ENCODE measurements at regions not wholly inside any gene's neighbourhood (a gene's known extent, or its start where the extent isn't known, plus 50 kb on each side); places are given as distances from the start of the nearest gene placed in this dataset.

DNA sequence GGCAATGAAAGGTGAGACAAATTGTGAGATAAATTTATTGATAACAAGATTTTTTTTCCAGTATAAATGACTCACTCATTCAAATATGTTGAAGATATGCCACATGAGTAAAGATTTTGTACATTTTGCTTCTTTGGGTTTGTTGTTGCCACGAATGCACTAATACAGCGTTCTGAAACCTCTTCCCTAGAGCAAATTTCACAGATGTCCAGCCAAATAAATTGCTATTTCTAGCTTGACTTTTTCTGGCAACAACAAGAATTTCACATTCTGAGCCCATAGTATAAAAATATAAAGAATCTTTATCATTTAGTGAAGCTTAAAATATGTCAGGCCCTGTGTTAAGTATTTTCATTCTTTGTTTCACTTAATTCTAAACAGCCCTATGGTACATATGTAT is 114.5 kb upstream of the COL24A1 start:
- no peak overlapping the region for H3K27ac ChIP-seq (ENCODE audit: low read depth, low read length, poor library complexity, severe bottlenecking)

DNA sequence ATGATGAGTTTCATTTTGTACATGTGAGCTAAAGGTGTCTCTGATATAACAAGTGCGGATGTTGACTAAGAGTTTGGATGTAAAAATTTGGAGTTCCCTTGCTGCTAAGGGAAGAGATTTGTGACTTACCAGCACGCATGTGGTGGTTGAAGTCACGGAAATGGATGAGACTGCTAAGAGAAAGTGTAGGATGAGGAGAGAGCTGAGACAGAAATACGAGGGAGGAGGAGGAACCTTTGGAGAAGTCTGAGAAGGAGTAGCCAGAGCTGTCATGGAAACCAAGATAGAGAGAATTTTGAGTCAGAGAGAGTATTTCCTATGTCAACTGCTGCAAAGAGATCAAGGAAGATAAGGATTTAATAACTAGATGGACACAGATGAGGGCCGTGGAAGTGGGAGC is 106.5 kb upstream of the COL24A1 start:
- ChIA-PET CTCF (ENCODE audit: unreplicated experiment) (interaction anchor here (0.6 kb wide), 1 partner anchor 15 kb away, joined by 3 read pairs; no protein-coding TSS in a partner anchor), POLR2A (no interaction called here)
- no peak overlapping the region for H3K4me3 ChIP-seq (ENCODE audit: low read depth, low read length, poor library complexity, severe bottlenecking)
- TF ChIP-seq EZH2phosphoT487 (IDR thresholded peaks at IDR 0.05; ENCODE audit: borderline replicate concordance, low read depth, low read length), result no peak
- TF ChIP-seq CTCF (conservative IDR thresholded peaks at IDR 0.05; ENCODE audit: low read length), result no peak
- H3K9me2 ChIP-seq (ENCODE audit: insufficient read depth, low read length), result no peaks in the 10 kb centered on the region
- no TSS peak for BruUV-seq (replicated peaks)
- DNase-seq (ENCODE audit: low spot score), result no peak
- H3K4me1 ChIP-seq (ENCODE audit: insufficient read depth, low read length, poor library complexity, severe bottlenecking), result peaks cover 7% of the 10 kb centered on the region
- H3K36me3 ChIP-seq (ENCODE audit: insufficient read depth, low read length), result no peaks in the 10 kb centered on the region
- H3K27ac ChIP-seq (ENCODE audit: low read depth, low read length, poor library complexity, severe bottlenecking), result no peak overlapping the region
- H3K4me2 ChIP-seq (ENCODE audit: low read length), result no peak overlapping the region
- H3K9me3 ChIP-seq (ENCODE audit: low read length), result no peaks in the 10 kb centered on the region
- no peak overlapping the region for H2AFZ ChIP-seq (ENCODE audit: low read length)
- H4K20me1 ChIP-seq (ENCODE audit: insufficient read depth, low read length), result no peaks in the 10 kb centered on the region
- H3K79me2 ChIP-seq (ENCODE audit: insufficient read depth, low read depth, low read length), result no peaks in the 10 kb centered on the region
- intact Hi-C loops (cut with micrococcal nuclease; ENCODE audit: unreplicated experiment), result no loop called here

More for the DNA sequence above, 114.5 kb upstream of the COL24A1 start:
- TF ChIP-seq EZH2phosphoT487 (IDR thresholded peaks at IDR 0.05; ENCODE audit: borderline replicate concordance, low read depth, low read length) (no peak), CTCF (conservative IDR thresholded peaks at IDR 0.05; ENCODE audit: low read length) (no peak)
- intact Hi-C loops (cut with micrococcal nuclease; ENCODE audit: unreplicated experiment), result no loop called here
- H3K4me3 ChIP-seq (ENCODE audit: low read depth, low read length, poor library complexity, severe bottlenecking), result no peak overlapping the region
- H3K4me2 ChIP-seq (ENCODE audit: low read length), result no peak overlapping the region
- no peaks in the 10 kb centered on the region for H3K36me3 ChIP-seq (ENCODE audit: insufficient read depth, low read length)
- BruUV-seq (replicated peaks), result no TSS peak
- H3K9me3 ChIP-seq (ENCODE audit: low read length), result no peaks in the 10 kb centered on the region
- H3K4me1 ChIP-seq (ENCODE audit: insufficient read depth, low read length, poor library complexity, severe bottlenecking), result no peaks in the 10 kb centered on the region
- no peaks in the 10 kb centered on the region for H3K79me2 ChIP-seq (ENCODE audit: insufficient read depth, low read depth, low read length)
- DNase-seq (ENCODE audit: low spot score), result no peak
- POLR2A ChIA-PET, result interaction anchor here (0.6 kb wide), 1 partner anchor 407 kb away, joined by 5 read pairs; no protein-coding TSS in a partner anchor
- CTCF ChIA-PET (ENCODE audit: unreplicated experiment), result no interaction called here
- H2AFZ ChIP-seq (ENCODE audit: low read length), result no peak overlapping the region
- H4K20me1 ChIP-seq (ENCODE audit: insufficient read depth, low read length), result no peaks in the 10 kb centered on the region
- H3K9me2 ChIP-seq (ENCODE audit: insufficient read depth, low read length), result no peaks in the 10 kb centered on the region

GRCh38 chr1:86260476-86260875 is 103.9 kb upstream of the COL24A1 start:
- Histone ChIP-seq H3K4me2 (ENCODE audit: low read length) (no peak overlapping the region), H3K4me3 (ENCODE audit: low read depth, low read length, poor library complexity, severe bottlenecking) (no peak overlapping the region), H4K20me1 (ENCODE audit: insufficient read depth, low read length) (no peaks in the 10 kb centered on the region), H3K27ac (ENCODE audit: low read depth, low read length, poor library complexity, severe bottlenecking) (no peak overlapping the region), H2AFZ (ENCODE audit: low read length) (no peak overlapping the region), H3K36me3 (ENCODE audit: insufficient read depth, low read length) (no peaks in the 10 kb centered on the region), H3K4me1 (ENCODE audit: insufficient read depth, low read length, poor library complexity, severe bottlenecking) (peaks cover 4% of the 10 kb centered on the region), H3K79me2 (ENCODE audit: insufficient read depth, low read depth, low read length) (no peaks in the 10 kb centered on the region), H3K9me2 (ENCODE audit: insufficient read depth, low read length) (no peaks in the 10 kb centered on the region), H3K9me3 (ENCODE audit: low read length) (no peaks in the 10 kb centered on the region)
- no peak for DNase-seq (ENCODE audit: low spot score)
- intact Hi-C loops (cut with micrococcal nuclease; ENCODE audit: unreplicated experiment), result no loop called here
- POLR2A ChIA-PET, result interaction anchor here (0.6 to 1.1 kb wide), 4 partner anchors 9 to 1329 kb away, joined by 3 to 6 read pairs (median 3); no protein-coding TSS in a partner anchor
- no TSS peak for BruUV-seq (replicated peaks)
- CTCF ChIA-PET (ENCODE audit: unreplicated experiment), result no interaction called here
- TF ChIP-seq CTCF (conservative IDR thresholded peaks at IDR 0.05; ENCODE audit: low read length) (no peak), EZH2phosphoT487 (IDR thresholded peaks at IDR 0.05; ENCODE audit: borderline replicate concordance, low read depth, low read length) (no peak)

Measured in OCI-LY7 (cell line).